H9 (cell line): ENCODE measurements at regions not wholly inside any gene's neighbourhood (a gene's known extent, or its start where the extent isn't known, plus 50 kb on each side); places are given as distances from the start of the nearest gene placed in this dataset.

Source experiments
- DNase-seq: peaks from one replicate; pipeline ENCODE4 v3.0.0-alpha.2; 2017
- H2AFZ ChIP-seq: one replicate; pipeline ENCODE4 v1.6.1; 2013; ENCODE audit warnings: mild to moderate bottlenecking, low read length, control low read depth, moderate library complexity
- H2AK5ac ChIP-seq: 2 replicates; pipeline ENCODE4 v1.6.1; 2013; ENCODE audit warnings: low read length, control low read depth, mixed read lengths; ENCODE audit not compliant: insufficient read length
- H2BK120ac ChIP-seq: one replicate; pipeline ENCODE4 v1.6.1; 2013; ENCODE audit warnings: low read depth, mild to moderate bottlenecking, low read length, control low read depth, inconsistent platforms; ENCODE audit not compliant: poor library complexity, severe bottlenecking
- H2BK12ac ChIP-seq: 2 replicates; pipeline ENCODE4 v1.6.1; 2013; ENCODE audit warnings: low read length, control low read depth, mixed read lengths, low read depth; ENCODE audit not compliant: insufficient read length
- H2BK15ac ChIP-seq: 2 replicates; pipeline ENCODE4 v1.6.1; 2013; ENCODE audit warnings: low read depth, low read length, control low read depth
- H2BK20ac ChIP-seq: one replicate; pipeline ENCODE4 v1.6.1; 2013; ENCODE audit warnings: low read depth, mild to moderate bottlenecking, low read length, control low read depth, inconsistent platforms; ENCODE audit not compliant: poor library complexity, severe bottlenecking
- H2BK5ac ChIP-seq: 2 replicates; pipeline ENCODE4 v1.6.1; 2013; ENCODE audit warnings: low read length, control low read depth, mixed read lengths; ENCODE audit not compliant: insufficient read length
- H3K14ac ChIP-seq: 2 replicates; pipeline ENCODE4 v1.6.1; 2013; ENCODE audit warnings: low read length, control low read depth; ENCODE audit not compliant: insufficient read depth
- H3K18ac ChIP-seq: 2 replicates; pipeline ENCODE4 v1.6.1; 2013; ENCODE audit warnings: low read depth, mild to moderate bottlenecking, mixed read lengths, low read length, control low read depth; ENCODE audit not compliant: insufficient read length
- H3K23ac ChIP-seq: 2 replicates; pipeline ENCODE4 v1.6.1; 2013; ENCODE audit warnings: low read length, control low read depth, mixed read lengths, low read depth; ENCODE audit not compliant: insufficient read length
- H3K23me2 ChIP-seq: 2 replicates; pipeline ENCODE4 v1.6.1; 2013; ENCODE audit warnings: low read depth, mild to moderate bottlenecking, mixed read lengths, low read length, control low read depth; ENCODE audit not compliant: insufficient read length, poor library complexity, severe bottlenecking
- H3K27ac ChIP-seq: 2 replicates; pipeline ENCODE4 v1.5.1; 2013; ENCODE audit warnings: low read length, control low read depth, mixed read lengths, low read depth; ENCODE audit not compliant: insufficient read length
- H3K27me3 ChIP-seq: 2 replicates; pipeline ENCODE4 v1.6.1; 2013; ENCODE audit warnings: low read length, control low read depth, inconsistent platforms; ENCODE audit not compliant: insufficient read depth
- H3K4ac ChIP-seq: 2 replicates; pipeline ENCODE4 v1.6.1; 2013; ENCODE audit warnings: low read depth, mild to moderate bottlenecking, control low read depth, inconsistent platforms, low read length, moderate library complexity
- H3K4me1 ChIP-seq: 2 replicates; pipeline ENCODE4 v1.6.1; 2013; ENCODE audit warnings: low read length, control low read depth, inconsistent platforms; ENCODE audit not compliant: insufficient read depth
- H3K4me2 ChIP-seq: 2 replicates; pipeline ENCODE4 v1.6.1; 2013; ENCODE audit warnings: low read length, control low read depth, mixed read lengths; ENCODE audit not compliant: insufficient read length, insufficient read depth
- H3K56ac ChIP-seq: 2 replicates; pipeline ENCODE4 v1.6.1; 2013; ENCODE audit warnings: low read depth, mild to moderate bottlenecking, mixed read lengths, low read length, control low read depth; ENCODE audit not compliant: insufficient read length
- H3K79me1 ChIP-seq: 2 replicates; pipeline ENCODE4 v1.6.1; 2013; ENCODE audit warnings: low read depth, mild to moderate bottlenecking, moderate library complexity, low read length, control low read depth, inconsistent platforms; ENCODE audit not compliant: insufficient read depth, poor library complexity, severe bottlenecking
- H3K79me2 ChIP-seq: 2 replicates; pipeline ENCODE4 v1.6.1; 2013; ENCODE audit warnings: low read length, control low read depth, inconsistent platforms; ENCODE audit not compliant: insufficient read depth
- H3K9ac ChIP-seq: 2 replicates; pipeline ENCODE4 v1.6.1; 2013; ENCODE audit warnings: low read length, control low read depth, mixed read lengths; ENCODE audit not compliant: insufficient read length; ENCODE audit errors: extremely low read depth
- H3K9me3 ChIP-seq: one replicate; pipeline ENCODE4 v1.6.1; 2013; ENCODE audit warnings: low read depth, low read length, inconsistent platforms; ENCODE audit not compliant: control insufficient read depth
- H3T11ph ChIP-seq: one replicate; pipeline ENCODE4 v1.6.1; 2013; ENCODE audit warnings: mild to moderate bottlenecking, low read length, control low read depth, inconsistent platforms
- H4K20me1 ChIP-seq: one replicate; pipeline ENCODE4 v1.6.1; 2013; ENCODE audit not compliant: control insufficient read depth, insufficient read length, insufficient read depth
- H4K5ac ChIP-seq: 2 replicates; pipeline ENCODE4 v1.6.1; 2013; ENCODE audit warnings: low read depth, mild to moderate bottlenecking, mixed read lengths, low read length, control low read depth; ENCODE audit not compliant: insufficient read length
- H4K8ac ChIP-seq: replicated peaks from 2 replicates; pipeline ENCODE4 v1.6.1; 2013; ENCODE audit warnings: low read length, control low read depth, mixed read lengths, low read depth; ENCODE audit not compliant: insufficient read length
- H4K91ac ChIP-seq: 2 replicates; pipeline ENCODE4 v1.6.1; 2013; ENCODE audit warnings: low read depth, mild to moderate bottlenecking, moderate library complexity, mixed read lengths, low read length, control low read depth; ENCODE audit not compliant: insufficient read length
- H3K27ac Mint-ChIP-seq, 3 experiments: 2 replicates in 2 of 3; 3 replicates in 1 of 3; pipeline ENCODE4 v1.8.0; 2020 to 2021; ENCODE audit warnings: mixed read lengths in 3 of 3, mild to moderate bottlenecking in 1 of 3, moderate library complexity in 1 of 3
- H3K27me3 Mint-ChIP-seq: 2 replicates; pipeline ENCODE4 v1.8.0; 2021; ENCODE audit warnings: low read depth, mild to moderate bottlenecking, moderate library complexity, mixed read lengths
- H3K36me3 Mint-ChIP-seq, 3 experiments: 2 replicates in 2 of 3; 3 replicates in 1 of 3; pipeline ENCODE4 v1.8.0; 2020 to 2021; ENCODE audit warnings: low read depth in 3 of 3, mixed read lengths in 3 of 3; ENCODE audit not compliant: insufficient read depth in 1 of 3
- H3K4me1 Mint-ChIP-seq, 2 experiments: 2 replicates each; pipeline ENCODE4 v1.8.0; 2020; ENCODE audit warnings: mixed read lengths in 2 of 2
- H3K4me3 Mint-ChIP-seq, 2 experiments: 2 replicates in 1 of 2; 3 replicates in 1 of 2; pipeline ENCODE4 v1.8.0; 2020 to 2021; ENCODE audit warnings: mild to moderate bottlenecking in 2 of 2, mixed read lengths in 2 of 2, moderate library complexity in 1 of 2
- H3K9me3 Mint-ChIP-seq, 2 experiments: 2 replicates in 1 of 2; 3 replicates in 1 of 2; pipeline ENCODE4 v1.8.0; 2020; ENCODE audit warnings: mild to moderate bottlenecking in 2 of 2, mixed read lengths in 2 of 2, moderate library complexity in 1 of 2
- CTCF ChIP-seq: fragments of 200-600 bp; sonication (generic); conservative IDR thresholded peaks from 3 replicates; pipeline ENCODE4 v1.8.0; 2021; ENCODE audit warnings: antibody characterized with exemption, mild to moderate bottlenecking

DNA sequence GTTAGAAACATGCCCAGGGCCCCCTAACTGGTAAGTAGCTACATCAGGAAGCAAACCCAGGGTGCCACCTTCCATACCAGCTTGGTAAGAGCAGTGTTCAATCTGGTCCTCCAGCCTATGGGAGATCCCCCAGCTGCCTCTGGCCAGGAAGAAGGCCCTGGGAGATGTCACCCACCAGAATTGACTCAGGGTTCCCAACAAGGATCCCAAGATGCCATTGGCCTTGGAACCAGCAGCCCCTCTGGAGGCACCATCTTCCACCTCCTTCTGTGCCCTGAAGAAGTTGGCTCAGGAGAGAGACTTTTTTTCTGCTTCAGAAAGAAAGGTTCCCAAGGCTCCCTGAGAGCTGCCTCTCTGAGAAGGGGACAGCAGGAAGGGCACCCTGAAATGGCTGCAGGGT lies 56.6 kb upstream of the IL17B start:
- H3K4me2 ChIP-seq: no peak overlapping the region
- no peak overlapping the region for H3K4ac ChIP-seq
- H3K23me2 ChIP-seq: no peaks in the 10 kb centered on the region
- no peaks in the 10 kb centered on the region for H4K20me1 ChIP-seq
- Mint-ChIP-seq H3K36me3 (no peaks in the 10 kb centered on the region), H3K27me3 (peaks cover 2% of the 10 kb centered on the region; the same call in 1 of the 2 replicates), H3K4me1 (peaks cover 24 to 35% of the 10 kb centered on the region in 2 experiments), H3K4me3 (no peak overlapping the region), H3K27ac (no peak overlapping the region), H3K9me3 (no peaks in the 10 kb centered on the region)
- H3K14ac ChIP-seq: no peak overlapping the region
- H4K5ac ChIP-seq: no peak overlapping the region
- H3K4me1 ChIP-seq: peaks cover 5% of the 10 kb centered on the region; the same call in 1 of the 2 replicates
- H3T11ph ChIP-seq: no peak overlapping the region
- H3K18ac ChIP-seq: no peak overlapping the region
- H2BK120ac ChIP-seq: no peak overlapping the region
- no peaks in the 10 kb centered on the region for H3K79me1 ChIP-seq
- no peaks in the 10 kb centered on the region for H3K79me2 ChIP-seq
- H2BK5ac ChIP-seq: no peak overlapping the region
- DNase-seq: no peak
- H4K91ac ChIP-seq: no peak overlapping the region
- no peaks in the 10 kb centered on the region for H3K27me3 ChIP-seq
- H2BK12ac ChIP-seq: no peak overlapping the region
- no peak overlapping the region for H3K9ac ChIP-seq
- TF ChIP-seq CTCF: no peak
- H3K23ac ChIP-seq: no peak overlapping the region
- H2BK15ac ChIP-seq: no peak overlapping the region
- H4K8ac ChIP-seq: no peak overlapping the region
- no peak overlapping the region for H3K27ac ChIP-seq
- no peaks in the 10 kb centered on the region for H3K9me3 ChIP-seq
- H2AK5ac ChIP-seq: no peak overlapping the region
- H2BK20ac ChIP-seq: no peak overlapping the region
- no peak overlapping the region for H2AFZ ChIP-seq
- no peak overlapping the region for H3K56ac ChIP-seq
